ENCODE measurements at regions not wholly inside any gene's neighbourhood (a gene's known extent, or its start where the extent isn't known, plus 50 kb on each side); places are given as distances from the start of the nearest gene placed in this dataset.

DNA sequence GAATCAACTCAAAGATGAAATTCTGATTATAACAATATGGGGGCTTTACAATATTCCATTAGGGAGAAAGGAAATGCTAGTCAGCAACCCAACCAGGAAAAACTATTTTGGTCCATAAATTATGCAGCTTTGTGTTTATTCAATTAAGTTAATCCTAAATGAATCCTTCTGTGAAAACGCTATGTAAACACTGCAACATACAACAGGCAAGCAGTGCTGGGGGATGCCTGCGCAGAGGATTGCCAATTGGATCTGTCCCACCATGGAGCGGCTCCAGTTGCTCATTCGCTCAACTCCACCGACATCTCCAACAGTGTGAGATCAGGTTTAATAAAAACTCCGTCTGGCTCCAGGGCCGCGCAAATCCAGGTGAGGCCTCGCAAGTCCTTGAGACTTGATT, 290.5 kb upstream of the VEPH1 start:
- TF ChIP-seq TAF1 (IDR thresholded peaks at IDR 0.05; ENCODE audit: low read depth, low read length) (no peak), POLR2AphosphoS5 (IDR thresholded peaks at IDR 0.05; ENCODE audit: low read depth, low read length) (no peak), POLR2A (IDR thresholded peaks at IDR 0.05; ENCODE audit: low read depth, low read length) (no peak), SPI1 (IDR thresholded peaks at IDR 0.05; ENCODE audit: low read depth, low read length) (no peak)

Measured in GM12891 (cell line).